Body of pancreas (tissue), 4 donors: ENCODE measurements at regions not wholly inside any gene's neighbourhood (a gene's known extent, or its start where the extent isn't known, plus 50 kb on each side); places are given as distances from the start of the nearest gene placed in this dataset.

ENCODE experiments used
- POLR2A ChIP-seq, 3 donors: fragments of 450-650 bp; IDR thresholded peaks; one replicate each; pipeline ENCODE4 v1.6.1; 2016; ENCODE audit warnings: antibody characterized with exemption in 3 of 3, mild to moderate bottlenecking in 2 of 3
- TF ChIP-seq, protein P1 (sequence below), 7 experiments: fragments of 450-650 bp in 4 of 7; fragments of 200-600 bp in 3 of 7; sonication (generic) in 3 of 7; IDR thresholded peaks; one replicate each; pipeline ENCODE4 v1.5.1; 2016 to 2019; ENCODE audit warnings: antibody characterized with exemption in 7 of 7

DNA sequence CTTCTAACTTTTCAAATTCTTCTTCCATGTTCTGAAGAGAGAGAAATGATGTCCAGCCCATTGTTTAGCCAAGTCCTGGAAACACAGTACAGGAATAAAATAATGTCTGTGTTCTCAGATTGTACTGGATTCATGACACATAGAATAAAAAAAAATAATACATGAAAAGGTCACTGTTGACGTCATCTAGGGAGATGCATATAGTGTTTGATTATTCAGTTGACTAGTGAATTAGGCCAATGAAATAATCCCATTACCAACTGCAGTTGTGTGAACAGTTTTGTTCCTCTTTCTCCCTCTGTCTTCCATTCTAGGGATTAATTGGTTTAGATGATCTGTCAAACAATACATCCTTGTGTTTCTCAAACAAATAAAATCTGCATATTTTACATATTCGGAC, 222.8 kb downstream of the ALDH8A1 start:
- TF ChIP-seq, protein P1, sequence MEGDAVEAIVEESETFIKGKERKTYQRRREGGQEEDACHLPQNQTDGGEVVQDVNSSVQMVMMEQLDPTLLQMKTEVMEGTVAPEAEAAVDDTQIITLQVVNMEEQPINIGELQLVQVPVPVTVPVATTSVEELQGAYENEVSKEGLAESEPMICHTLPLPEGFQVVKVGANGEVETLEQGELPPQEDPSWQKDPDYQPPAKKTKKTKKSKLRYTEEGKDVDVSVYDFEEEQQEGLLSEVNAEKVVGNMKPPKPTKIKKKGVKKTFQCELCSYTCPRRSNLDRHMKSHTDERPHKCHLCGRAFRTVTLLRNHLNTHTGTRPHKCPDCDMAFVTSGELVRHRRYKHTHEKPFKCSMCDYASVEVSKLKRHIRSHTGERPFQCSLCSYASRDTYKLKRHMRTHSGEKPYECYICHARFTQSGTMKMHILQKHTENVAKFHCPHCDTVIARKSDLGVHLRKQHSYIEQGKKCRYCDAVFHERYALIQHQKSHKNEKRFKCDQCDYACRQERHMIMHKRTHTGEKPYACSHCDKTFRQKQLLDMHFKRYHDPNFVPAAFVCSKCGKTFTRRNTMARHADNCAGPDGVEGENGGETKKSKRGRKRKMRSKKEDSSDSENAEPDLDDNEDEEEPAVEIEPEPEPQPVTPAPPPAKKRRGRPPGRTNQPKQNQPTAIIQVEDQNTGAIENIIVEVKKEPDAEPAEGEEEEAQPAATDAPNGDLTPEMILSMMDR (IDR thresholded peaks at IDR 0.05), result no peak
- no peak for TF ChIP-seq POLR2A (IDR thresholded peaks at IDR 0.05)
